ENCODE measurements at regions not wholly inside any gene's neighbourhood (a gene's known extent, or its start where the extent isn't known, plus 50 kb on each side); places are given as distances from the start of the nearest gene placed in this dataset.
"Not testable (repeated sequence)": the region's sequence is repeated elsewhere in the genome, so short reads cannot be mapped to it uniquely, and the experiment has no call there.

GRCh38 chr4:79599691-79600090, 191.7 kb upstream of the GK2 start:
- Histone ChIP-seq H3K27me3 (no peaks in the 10 kb centered on the region), H3K9me3 (no peaks in the 10 kb centered on the region), H3K4me3 (no peak overlapping the region), H3K27ac (peak overlapping the region in 3 of 4 donors; percentile 63 to 78 (median 67)), H3K36me3 (no peaks in the 10 kb centered on the region), H3K4me1 (peaks cover 0 to 25% (median 21%) of the 10 kb centered on the region in 4 donors)
- intact Hi-C loops (cut with DNase I), result no loop called here
- 83 to 87% methylated on average over 1 of the region's 1 CpG for WGBS, 2 donors
- DNase-seq, result no peak
- TF ChIP-seq EP300 (IDR thresholded peaks at IDR 0.05), result no peak
- no peak for TF ChIP-seq POLR2AphosphoS5 (IDR thresholded peaks at IDR 0.05)
- TF ChIP-seq CTCF (IDR thresholded peaks at IDR 0.05), result no peak

GRCh38 chr4:79598801-79599200, 190.8 kb upstream of the GK2 start:
- Histone ChIP-seq H3K4me3 (peak overlapping the region in 1 of 4 donors; percentile 6), H3K27me3 (no peaks in the 10 kb centered on the region), H3K4me1 (peaks cover 0 to 25% (median 21%) of the 10 kb centered on the region in 4 donors), H3K36me3 (no peaks in the 10 kb centered on the region), H3K9me3 (no peaks in the 10 kb centered on the region), H3K27ac (peak overlapping the region; percentile 59 to 78 (median 65))
- WGBS, 2 donors, result 81 to 83% methylated on average over 4 of the region's 4 CpGs
- DNase-seq, result peak; percentile 76
- TF ChIP-seq EP300 (IDR thresholded peaks at IDR 0.05) (peak in 3 of 4 donors; percentile 30 to 74 (median 51)), POLR2AphosphoS5 (IDR thresholded peaks at IDR 0.05) (peak in 3 of 4 donors; percentile 45 to 67 (median 62)), CTCF (IDR thresholded peaks at IDR 0.05) (no peak), POLR2A (IDR thresholded peaks at IDR 0.05) (no peak)
- intact Hi-C loops (cut with DNase I), result no loop called here

GRCh38 chr4:79598214-79598613, 190.2 kb upstream of the GK2 start:
- intact Hi-C loops (cut with DNase I), result no loop called here
- no peak for DNase-seq
- 87 to 92% methylated on average over 2 of the region's 2 CpGs for WGBS, 2 donors
- peaks cover 0 to 25% (median 21%) of the 10 kb centered on the region in 4 donors for H3K4me1 ChIP-seq
- peak overlapping the region; percentile 59 to 78 (median 65) for H3K27ac ChIP-seq
- no peaks in the 10 kb centered on the region for H3K27me3 ChIP-seq
- TF ChIP-seq EP300 (IDR thresholded peaks at IDR 0.05) (no peak), POLR2A (IDR thresholded peaks at IDR 0.05) (no peak), POLR2AphosphoS5 (IDR thresholded peaks at IDR 0.05) (no peak), CTCF (IDR thresholded peaks at IDR 0.05) (no peak)
- H3K9me3 ChIP-seq, result no peaks in the 10 kb centered on the region
- H3K4me3 ChIP-seq, result no peak overlapping the region
- H3K36me3 ChIP-seq, result no peaks in the 10 kb centered on the region

- intact Hi-C loops (cut with DNase I), result no loop called here
- WGBS, 2 donors, result 57 to 81% methylated on average over 2 of the region's 2 CpGs
- no peaks in the 10 kb centered on the region for H3K27me3 ChIP-seq
- peaks cover 0 to 25% (median 21%) of the 10 kb centered on the region in 4 donors for H3K4me1 ChIP-seq
- H3K27ac ChIP-seq, result peak overlapping the region in 1 of 4 donors; percentile 78
- no peak for DNase-seq
- H3K36me3 ChIP-seq, result no peaks in the 10 kb centered on the region
- H3K4me3 ChIP-seq, result no peak overlapping the region
- TF ChIP-seq CTCF (IDR thresholded peaks at IDR 0.05), result no peak
- H3K9me3 ChIP-seq, result no peaks in the 10 kb centered on the region
Measured at GRCh38 chr4:79597266-79597665, 189.2 kb upstream of the GK2 start.

GRCh38 chr4:79592218-79592617, 184.2 kb upstream of the GK2 start:
- H3K36me3 ChIP-seq; H3K27ac ChIP-seq; H3K27me3 ChIP-seq; intact Hi-C loops (cut with DNase I); H3K4me3 ChIP-seq; DNase-seq; H3K9me3 ChIP-seq: not testable (repeated sequence)
- 39 to 75% methylated on average over 5 of the region's 6 CpGs for WGBS, 2 donors
- H3K4me1 ChIP-seq, result peaks cover 0 to 11% (median 0%) of the 10 kb centered on the region in 4 donors

All from sigmoid colon (tissue), 6 donors.